ENCODE measurements at regions not wholly inside any gene's neighbourhood (a gene's known extent, or its start where the extent isn't known, plus 50 kb on each side); places are given as distances from the start of the nearest gene placed in this dataset.

DNA sequence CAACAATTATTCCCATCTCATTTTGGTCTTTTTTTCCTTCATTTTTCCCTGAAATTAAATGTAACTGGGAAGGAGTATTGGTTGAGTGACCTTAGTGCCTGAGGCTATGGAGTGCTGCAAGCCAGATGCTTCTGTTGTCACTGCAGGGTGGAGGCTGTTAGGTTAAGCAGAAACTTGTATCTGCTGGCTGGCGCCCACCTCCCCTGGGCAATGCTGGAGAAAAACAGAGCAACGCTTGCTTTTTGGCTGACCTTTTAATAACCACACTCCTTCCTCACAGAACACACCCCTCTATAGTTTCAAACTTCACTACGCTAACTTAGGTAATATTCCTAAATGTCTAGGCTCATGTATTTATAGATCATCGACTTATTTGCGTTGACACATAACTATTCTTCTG, 583.5 kb upstream of the NOVA1 start:
- H3K9me3 ChIP-seq (ENCODE audit: control extremely low read depth in 1 of 5, control insufficient read depth in 4 of 5, insufficient read depth in 2 of 5, low read depth in 1 of 5, low read length in 4 of 5): no peaks in the 10 kb centered on the region
- no peak overlapping the region for H3K4me3 ChIP-seq (ENCODE audit: control insufficient read depth in 1 of 7, extremely low read depth in 1 of 7, insufficient read depth in 4 of 7, low read depth in 2 of 7, low read length in 6 of 7)
- WGBS (ENCODE audit: insufficient coverage): 100% methylated on average over 4 of the region's 5 CpGs
- DNase-seq: no peak
- POLR2A ChIA-PET: no interaction called here
- H3K27ac ChIP-seq (ENCODE audit: insufficient read depth in 1 of 2, low read depth in 1 of 2, low read length in 2 of 2, poor library complexity in 1 of 2, severe bottlenecking in 2 of 2): no peak overlapping the region
- H3K4me1 ChIP-seq (ENCODE audit: control extremely low read depth in 1 of 4, control insufficient read depth in 4 of 4, insufficient read depth in 4 of 4, low read length in 3 of 4): no peaks in the 10 kb centered on the region
- CTCF ChIA-PET: no interaction called here
- no peaks in the 10 kb centered on the region for H3K27me3 ChIP-seq (replicated peaks in 2 of 5; ENCODE audit: control insufficient read depth in 4 of 5, insufficient read depth in 5 of 5, low read length in 4 of 5)
- no peaks in the 10 kb centered on the region for H3K36me3 ChIP-seq (ENCODE audit: control insufficient read depth in 4 of 4, insufficient read depth in 4 of 4, low read length in 3 of 4)

DNA sequence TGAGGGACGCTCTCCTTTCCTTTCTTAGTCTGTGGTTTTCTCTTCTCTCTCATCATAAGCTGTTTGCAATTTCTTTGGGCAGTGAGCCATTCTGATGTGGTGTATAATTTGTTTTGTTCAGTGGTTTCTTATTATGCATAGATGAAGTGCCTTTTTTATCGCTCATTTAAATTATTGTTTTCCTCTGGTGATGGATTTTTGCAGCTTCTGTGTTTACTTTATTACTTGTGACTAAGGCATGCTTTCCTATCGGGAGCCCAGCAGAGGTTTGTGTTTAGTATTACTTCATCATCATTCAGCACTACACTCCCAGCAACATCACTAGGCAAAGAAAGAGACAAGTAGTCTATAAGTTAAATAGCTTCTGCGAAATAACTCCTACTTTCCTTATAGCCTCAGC, 586.6 kb upstream of the NOVA1 start:
- CTCF ChIA-PET: no interaction called here
- Histone ChIP-seq H3K27ac (ENCODE audit: insufficient read depth in 1 of 2, low read depth in 1 of 2, low read length in 2 of 2, poor library complexity in 1 of 2, severe bottlenecking in 2 of 2) (no peak overlapping the region), H3K4me1 (ENCODE audit: control extremely low read depth in 1 of 4, control insufficient read depth in 4 of 4, insufficient read depth in 4 of 4, low read length in 3 of 4) (no peaks in the 10 kb centered on the region), H3K4me3 (ENCODE audit: control insufficient read depth in 1 of 7, extremely low read depth in 1 of 7, insufficient read depth in 4 of 7, low read depth in 2 of 7, low read length in 6 of 7) (no peak overlapping the region), H3K36me3 (ENCODE audit: control insufficient read depth in 4 of 4, insufficient read depth in 4 of 4, low read length in 3 of 4) (no peaks in the 10 kb centered on the region), H3K27me3 (replicated peaks in 2 of 5; ENCODE audit: control insufficient read depth in 4 of 5, insufficient read depth in 5 of 5, low read length in 4 of 5) (no peaks in the 10 kb centered on the region), H3K9me3 (ENCODE audit: control extremely low read depth in 1 of 5, control insufficient read depth in 4 of 5, insufficient read depth in 2 of 5, low read depth in 1 of 5, low read length in 4 of 5) (no peaks in the 10 kb centered on the region)
- DNase-seq: no peak
- no CpG with 5 or more reads among the region's 4 CpGs for WGBS (ENCODE audit: insufficient coverage)
- POLR2A ChIA-PET: no interaction called here

DNA sequence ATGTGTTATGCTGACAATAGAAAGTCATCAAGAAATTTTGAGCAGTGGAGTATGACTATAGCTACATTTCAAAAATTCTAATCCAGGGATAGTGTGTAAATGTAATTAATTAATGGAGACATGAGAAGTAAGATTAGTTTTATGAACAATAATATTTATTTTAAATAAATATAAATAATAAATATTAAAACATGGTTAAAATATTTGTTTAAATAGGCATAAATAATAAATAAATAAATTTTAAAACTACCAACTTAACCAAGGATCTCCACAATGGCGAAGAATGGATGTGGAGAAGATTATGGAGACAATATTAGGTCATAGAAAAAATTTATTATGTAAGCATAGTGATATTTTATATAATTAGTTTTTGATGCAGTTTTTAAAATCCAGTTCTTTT, 588.2 kb upstream of the NOVA1 start:
- WGBS (ENCODE audit: insufficient coverage): no CpG with 5 or more reads among the region's 1 CpG
- ChIA-PET CTCF (no interaction called here), POLR2A (no interaction called here)
- Histone ChIP-seq H3K4me1 (ENCODE audit: control extremely low read depth in 1 of 4, control insufficient read depth in 4 of 4, insufficient read depth in 4 of 4, low read length in 3 of 4) (no peaks in the 10 kb centered on the region), H3K27me3 (replicated peaks in 2 of 5; ENCODE audit: control insufficient read depth in 4 of 5, insufficient read depth in 5 of 5, low read length in 4 of 5) (no peaks in the 10 kb centered on the region), H3K36me3 (ENCODE audit: control insufficient read depth in 4 of 4, insufficient read depth in 4 of 4, low read length in 3 of 4) (no peaks in the 10 kb centered on the region), H3K9me3 (ENCODE audit: control extremely low read depth in 1 of 5, control insufficient read depth in 4 of 5, insufficient read depth in 2 of 5, low read depth in 1 of 5, low read length in 4 of 5) (no peaks in the 10 kb centered on the region), H3K4me3 (ENCODE audit: control insufficient read depth in 1 of 7, extremely low read depth in 1 of 7, insufficient read depth in 4 of 7, low read depth in 2 of 7, low read length in 6 of 7) (no peak overlapping the region), H3K27ac (ENCODE audit: insufficient read depth in 1 of 2, low read depth in 1 of 2, low read length in 2 of 2, poor library complexity in 1 of 2, severe bottlenecking in 2 of 2) (no peak overlapping the region)
- DNase-seq: no peak

DNA sequence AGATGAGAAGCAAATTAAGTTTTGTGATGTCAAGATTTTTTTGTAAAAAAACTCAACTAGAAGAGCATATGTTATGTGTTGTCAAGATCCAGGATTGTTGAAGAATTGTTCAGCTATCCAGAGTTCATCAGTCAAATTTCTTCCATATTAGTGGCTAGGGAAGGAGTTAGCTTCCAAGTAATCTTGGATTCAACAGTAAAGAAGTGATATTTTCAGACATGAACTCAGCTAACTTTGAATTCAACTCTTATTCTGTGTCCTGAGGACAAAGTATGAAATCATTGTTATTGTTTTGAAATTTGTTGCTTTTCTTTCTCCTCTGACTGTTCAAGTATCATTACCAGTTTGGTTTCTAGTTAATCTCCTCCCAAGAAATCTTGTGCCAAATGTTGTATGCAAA, 589.3 kb upstream of the NOVA1 start:
- no peaks in the 10 kb centered on the region for H3K27me3 ChIP-seq (replicated peaks in 2 of 5; ENCODE audit: control insufficient read depth in 4 of 5, insufficient read depth in 5 of 5, low read length in 4 of 5)
- ChIA-PET CTCF (no interaction called here), POLR2A (no interaction called here)
- H3K4me3 ChIP-seq (ENCODE audit: control insufficient read depth in 1 of 7, extremely low read depth in 1 of 7, insufficient read depth in 4 of 7, low read depth in 2 of 7, low read length in 6 of 7): no peak overlapping the region
- no peak overlapping the region for H3K27ac ChIP-seq (ENCODE audit: insufficient read depth in 1 of 2, low read depth in 1 of 2, low read length in 2 of 2, poor library complexity in 1 of 2, severe bottlenecking in 2 of 2)
- H3K36me3 ChIP-seq (ENCODE audit: control insufficient read depth in 4 of 4, insufficient read depth in 4 of 4, low read length in 3 of 4): no peaks in the 10 kb centered on the region
- H3K9me3 ChIP-seq (ENCODE audit: control extremely low read depth in 1 of 5, control insufficient read depth in 4 of 5, insufficient read depth in 2 of 5, low read depth in 1 of 5, low read length in 4 of 5): no peaks in the 10 kb centered on the region
- no peak for DNase-seq
- H3K4me1 ChIP-seq (ENCODE audit: control extremely low read depth in 1 of 4, control insufficient read depth in 4 of 4, insufficient read depth in 4 of 4, low read length in 3 of 4): no peaks in the 10 kb centered on the region

DNA sequence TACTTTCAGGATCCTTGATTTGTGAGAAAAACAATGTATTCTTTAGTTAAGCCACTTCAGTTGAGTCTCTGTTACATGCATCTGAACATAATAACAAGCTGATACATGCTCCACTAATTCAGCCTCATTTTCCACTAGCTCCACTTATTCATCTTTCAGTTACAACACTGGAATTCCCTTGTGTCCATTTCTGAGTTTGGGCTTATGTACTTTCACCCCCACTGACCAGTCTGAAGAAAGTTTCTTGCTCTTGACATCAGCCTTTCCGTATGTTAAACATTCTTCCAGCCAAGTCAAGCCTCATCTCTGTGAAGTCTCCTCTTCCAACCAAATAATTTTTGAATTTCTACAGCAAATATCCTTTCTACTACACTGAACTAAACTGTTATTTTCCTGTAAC, 592.5 kb upstream of the NOVA1 start:
- no peaks in the 10 kb centered on the region for H3K4me1 ChIP-seq (ENCODE audit: control extremely low read depth in 1 of 4, control insufficient read depth in 4 of 4, insufficient read depth in 4 of 4, low read length in 3 of 4)
- no peaks in the 10 kb centered on the region for H3K27me3 ChIP-seq (replicated peaks in 2 of 5; ENCODE audit: control insufficient read depth in 4 of 5, insufficient read depth in 5 of 5, low read length in 4 of 5)
- ChIA-PET POLR2A (no interaction called here), CTCF (no interaction called here)
- H3K36me3 ChIP-seq (ENCODE audit: control insufficient read depth in 4 of 4, insufficient read depth in 4 of 4, low read length in 3 of 4): no peaks in the 10 kb centered on the region
- WGBS (ENCODE audit: insufficient coverage): 83% methylated on average over 1 of the region's 1 CpG
- DNase-seq: no peak
- no peak overlapping the region for H3K27ac ChIP-seq (ENCODE audit: insufficient read depth in 1 of 2, low read depth in 1 of 2, low read length in 2 of 2, poor library complexity in 1 of 2, severe bottlenecking in 2 of 2)
- H3K9me3 ChIP-seq (ENCODE audit: control extremely low read depth in 1 of 5, control insufficient read depth in 4 of 5, insufficient read depth in 2 of 5, low read depth in 1 of 5, low read length in 4 of 5): no peaks in the 10 kb centered on the region
- no peak overlapping the region for H3K4me3 ChIP-seq (ENCODE audit: control insufficient read depth in 1 of 7, extremely low read depth in 1 of 7, insufficient read depth in 4 of 7, low read depth in 2 of 7, low read length in 6 of 7)

DNA sequence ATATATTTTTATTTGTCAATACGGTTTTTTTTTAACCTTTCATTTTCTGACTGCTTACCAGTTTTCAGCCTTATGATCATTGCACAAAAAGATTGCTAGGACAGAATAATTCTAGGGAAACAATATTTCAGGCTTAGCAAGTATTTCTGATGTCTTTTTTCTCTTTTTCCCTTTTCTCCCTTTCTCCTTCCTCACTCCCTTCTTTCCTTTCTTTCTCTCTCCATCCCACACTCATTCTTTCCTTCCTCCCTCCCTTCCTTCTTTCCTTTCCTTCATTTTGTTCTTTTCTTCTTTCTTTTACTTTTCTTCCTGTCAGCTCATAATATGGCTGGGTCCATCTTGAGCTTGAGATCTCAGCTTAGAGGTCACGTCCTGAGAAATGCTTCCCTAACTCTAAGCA, 601.4 kb upstream of the NOVA1 start:
- POLR2A ChIA-PET: no interaction called here
- no CpG with 5 or more reads among the region's 2 CpGs for WGBS (ENCODE audit: insufficient coverage)
- no peak for DNase-seq
- Histone ChIP-seq H3K27me3 (replicated peaks in 2 of 5; ENCODE audit: control insufficient read depth in 4 of 5, insufficient read depth in 5 of 5, low read length in 4 of 5) (no peaks in the 10 kb centered on the region), H3K9me3 (ENCODE audit: control extremely low read depth in 1 of 5, control insufficient read depth in 4 of 5, insufficient read depth in 2 of 5, low read depth in 1 of 5, low read length in 4 of 5) (no peaks in the 10 kb centered on the region), H3K4me3 (ENCODE audit: control insufficient read depth in 1 of 7, extremely low read depth in 1 of 7, insufficient read depth in 4 of 7, low read depth in 2 of 7, low read length in 6 of 7) (no peak overlapping the region), H3K36me3 (ENCODE audit: control insufficient read depth in 4 of 4, insufficient read depth in 4 of 4, low read length in 3 of 4) (no peaks in the 10 kb centered on the region), H3K27ac (ENCODE audit: insufficient read depth in 1 of 2, low read depth in 1 of 2, low read length in 2 of 2, poor library complexity in 1 of 2, severe bottlenecking in 2 of 2) (no peak overlapping the region), H3K4me1 (ENCODE audit: control extremely low read depth in 1 of 4, control insufficient read depth in 4 of 4, insufficient read depth in 4 of 4, low read length in 3 of 4) (no peaks in the 10 kb centered on the region)
- CTCF ChIA-PET: no interaction called here

DNA sequence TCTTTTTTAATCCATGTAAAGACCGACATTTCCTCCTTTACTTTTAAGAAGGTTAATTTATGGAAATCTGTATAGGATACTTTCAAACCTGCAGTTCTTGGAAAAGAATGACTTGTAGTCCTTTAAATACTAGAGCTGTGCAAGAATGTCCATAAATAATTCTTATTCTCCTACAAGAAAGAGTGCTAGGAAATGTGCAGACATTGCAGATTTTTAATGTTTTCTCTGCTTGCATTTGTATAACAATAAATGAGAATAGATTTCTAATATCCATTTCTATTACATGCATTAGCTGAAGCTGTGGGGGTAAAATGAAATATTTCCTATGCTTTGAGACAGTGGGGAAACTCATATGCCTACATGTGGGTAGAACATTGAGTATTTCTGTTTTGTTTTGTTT, 607.2 kb upstream of the NOVA1 start:
- CTCF ChIA-PET: no interaction called here
- Histone ChIP-seq H3K4me3 (ENCODE audit: control insufficient read depth in 1 of 7, extremely low read depth in 1 of 7, insufficient read depth in 4 of 7, low read depth in 2 of 7, low read length in 6 of 7) (no peak overlapping the region), H3K27me3 (replicated peaks in 2 of 5; ENCODE audit: control insufficient read depth in 4 of 5, insufficient read depth in 5 of 5, low read length in 4 of 5) (no peaks in the 10 kb centered on the region), H3K27ac (ENCODE audit: insufficient read depth in 1 of 2, low read depth in 1 of 2, low read length in 2 of 2, poor library complexity in 1 of 2, severe bottlenecking in 2 of 2) (no peak overlapping the region), H3K36me3 (ENCODE audit: control insufficient read depth in 4 of 4, insufficient read depth in 4 of 4, low read length in 3 of 4) (no peaks in the 10 kb centered on the region), H3K9me3 (ENCODE audit: control extremely low read depth in 1 of 5, control insufficient read depth in 4 of 5, insufficient read depth in 2 of 5, low read depth in 1 of 5, low read length in 4 of 5) (no peaks in the 10 kb centered on the region), H3K4me1 (ENCODE audit: control extremely low read depth in 1 of 4, control insufficient read depth in 4 of 4, insufficient read depth in 4 of 4, low read length in 3 of 4) (no peaks in the 10 kb centered on the region)
- WGBS (ENCODE audit: insufficient coverage): no CpG with 5 or more reads among the region's 1 CpG
- DNase-seq: no peak
- POLR2A ChIA-PET: interaction anchor here (0.5 kb wide), 1 partner anchor 140 kb away, joined by 3 read pairs; no protein-coding TSS in a partner anchor

DNA sequence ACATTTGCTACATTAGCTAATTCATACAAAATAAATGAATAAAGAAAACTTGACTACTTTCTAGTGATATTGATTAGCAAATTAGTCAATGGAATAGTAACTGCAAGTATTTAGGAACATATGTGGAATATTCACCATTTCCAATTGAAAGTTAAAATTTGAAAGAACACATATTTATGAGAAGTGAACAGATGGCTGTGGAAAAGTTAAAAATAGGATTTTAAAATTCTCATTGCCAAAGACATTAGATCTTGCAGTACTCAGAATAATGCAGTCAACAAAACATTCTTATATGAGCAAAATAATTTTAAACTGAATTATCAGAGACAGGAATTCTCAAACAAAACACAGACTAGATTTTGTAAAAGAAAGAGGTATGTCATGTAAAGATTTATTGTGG, 613.9 kb upstream of the NOVA1 start:
- Histone ChIP-seq H3K4me3 (ENCODE audit: control insufficient read depth in 1 of 7, extremely low read depth in 1 of 7, insufficient read depth in 4 of 7, low read depth in 2 of 7, low read length in 6 of 7) (no peak overlapping the region), H3K27ac (ENCODE audit: insufficient read depth in 1 of 2, low read depth in 1 of 2, low read length in 2 of 2, poor library complexity in 1 of 2, severe bottlenecking in 2 of 2) (no peak overlapping the region), H3K9me3 (ENCODE audit: control extremely low read depth in 1 of 5, control insufficient read depth in 4 of 5, insufficient read depth in 2 of 5, low read depth in 1 of 5, low read length in 4 of 5) (no peaks in the 10 kb centered on the region), H3K4me1 (ENCODE audit: control extremely low read depth in 1 of 4, control insufficient read depth in 4 of 4, insufficient read depth in 4 of 4, low read length in 3 of 4) (no peaks in the 10 kb centered on the region), H3K36me3 (ENCODE audit: control insufficient read depth in 4 of 4, insufficient read depth in 4 of 4, low read length in 3 of 4) (no peaks in the 10 kb centered on the region), H3K27me3 (replicated peaks in 2 of 5; ENCODE audit: control insufficient read depth in 4 of 5, insufficient read depth in 5 of 5, low read length in 4 of 5) (no peaks in the 10 kb centered on the region)
- ChIA-PET CTCF (no interaction called here), POLR2A (no interaction called here)
- DNase-seq: no peak
